HUDEP-2 (cell line): ENCODE measurements at regions not wholly inside any gene's neighbourhood (a gene's known extent, or its start where the extent isn't known, plus 50 kb on each side); places are given as distances from the start of the nearest gene placed in this dataset.

Source experiments
- DNase-seq, 76 experiments: peaks; one replicate each; lab custom pipeline; 2025; ENCODE audit not compliant: unreplicated experiment in 76 of 76; lab: John Stamatoyannopoulos, UW

- DNase-seq, result peak in 34 of 76 experiments; percentile 7 to 76 (median 35)
Measured at GRCh38 chr13:61045251-61045650, 370.4 kb downstream of the PCDH20 start.

GRCh38 chr13:61040181-61040580, 375.5 kb downstream of the PCDH20 start:
- DNase-seq, result no peak

GRCh38 chr13:61039302-61039701, 376.3 kb downstream of the PCDH20 start:
- no peak for DNase-seq

- DNase-seq, result no peak
Measured at GRCh38 chr13:61036715-61037114, 378.9 kb downstream of the PCDH20 start.

- no peak for DNase-seq
Measured at GRCh38 chr13:61030445-61030844, 385.2 kb downstream of the PCDH20 start.

- no peak for DNase-seq
Measured at GRCh38 chr13:61029064-61029463, 386.6 kb downstream of the PCDH20 start.

GRCh38 chr13:61024046-61024445, 391.6 kb downstream of the PCDH20 start:
- DNase-seq, result no peak

- DNase-seq, result no peak
Measured at GRCh38 chr13:61021838-61022237, 393.8 kb downstream of the PCDH20 start.

- DNase-seq, result no peak
Measured at GRCh38 chr13:61013796-61014195, 401.9 kb downstream of the PCDH20 start.

GRCh38 chr13:61010358-61010757, 405.3 kb downstream of the PCDH20 start:
- DNase-seq, result no peak

GRCh38 chr13:61002686-61003085, 413.0 kb downstream of the PCDH20 start:
- DNase-seq, result no peak

- DNase-seq, result peak in 18 of 76 experiments; percentile 0 to 36 (median 4)
Measured at GRCh38 chr13:60990032-60990733, 425.5 kb downstream of the PCDH20 start.

- no peak for DNase-seq
Measured at GRCh38 chr13:60986301-60986700, 429.3 kb downstream of the PCDH20 start.

- DNase-seq, result no peak
Measured at GRCh38 chr13:60981407-60981806, 434.2 kb downstream of the PCDH20 start.

- no peak for DNase-seq
Measured at GRCh38 chr13:60976367-60976766, 439.3 kb downstream of the PCDH20 start.

GRCh38 chr13:60974296-60974695, 441.4 kb downstream of the PCDH20 start:
- DNase-seq, result no peak

GRCh38 chr13:60973529-60973928, 442.1 kb downstream of the PCDH20 start:
- no peak for DNase-seq

- no peak for DNase-seq
Measured at GRCh38 chr13:60970736-60971135, 444.9 kb downstream of the PCDH20 start.

GRCh38 chr13:60969656-60970055, 446.0 kb downstream of the PCDH20 start:
- DNase-seq, result no peak

GRCh38 chr13:60959427-60959826, 456.2 kb downstream of the PCDH20 start:
- DNase-seq, result no peak

GRCh38 chr13:60957816-60958215, 457.8 kb downstream of the PCDH20 start:
- DNase-seq, result no peak

- DNase-seq, result no peak
Measured at GRCh38 chr13:60945396-60945795, 470.3 kb downstream of the PCDH20 start.

- no peak for DNase-seq
Measured at GRCh38 chr13:60944863-60945262, 470.8 kb downstream of the PCDH20 start.
